ENCODE measurements at regions not wholly inside any gene's neighbourhood (a gene's known extent, or its start where the extent isn't known, plus 50 kb on each side); places are given as distances from the start of the nearest gene placed in this dataset.
A peak's percentile ranks its signal among the peaks of the same experiment; 100 is the strongest.
"Not testable (repeated sequence)": the region's sequence is repeated elsewhere in the genome, so short reads cannot be mapped to it uniquely, and the experiment has no call there.

DNA sequence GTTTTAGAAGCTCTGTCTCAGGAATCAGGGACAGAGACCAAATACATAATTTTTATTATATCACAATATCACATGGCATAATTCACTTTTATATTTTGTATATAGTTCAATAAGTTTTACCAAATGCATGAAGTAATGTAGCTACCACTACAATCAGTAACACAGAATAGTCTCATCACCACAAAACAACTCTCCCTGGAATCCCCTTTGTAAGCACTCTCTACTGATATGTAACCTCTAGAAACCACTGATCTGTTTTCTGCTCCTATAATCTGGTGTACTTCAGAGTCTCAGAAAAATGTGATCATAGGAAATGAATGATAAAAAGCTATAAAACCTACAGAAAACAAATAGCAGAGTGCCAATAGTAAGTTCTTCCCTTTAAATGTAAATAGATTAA is 1465.9 kb downstream of the SPATA31A7 start:
- H3K27ac Mint-ChIP-seq (ENCODE audit: unreplicated experiment); H3K27me3 Mint-ChIP-seq (ENCODE audit: low read depth); H3K4me3 Mint-ChIP-seq; DNase-seq (ENCODE audit: low read depth, low spot score); H3K36me3 Mint-ChIP-seq (ENCODE audit: low read depth); H3K9me3 Mint-ChIP-seq; H3K4me1 Mint-ChIP-seq: not testable (repeated sequence)

DNA sequence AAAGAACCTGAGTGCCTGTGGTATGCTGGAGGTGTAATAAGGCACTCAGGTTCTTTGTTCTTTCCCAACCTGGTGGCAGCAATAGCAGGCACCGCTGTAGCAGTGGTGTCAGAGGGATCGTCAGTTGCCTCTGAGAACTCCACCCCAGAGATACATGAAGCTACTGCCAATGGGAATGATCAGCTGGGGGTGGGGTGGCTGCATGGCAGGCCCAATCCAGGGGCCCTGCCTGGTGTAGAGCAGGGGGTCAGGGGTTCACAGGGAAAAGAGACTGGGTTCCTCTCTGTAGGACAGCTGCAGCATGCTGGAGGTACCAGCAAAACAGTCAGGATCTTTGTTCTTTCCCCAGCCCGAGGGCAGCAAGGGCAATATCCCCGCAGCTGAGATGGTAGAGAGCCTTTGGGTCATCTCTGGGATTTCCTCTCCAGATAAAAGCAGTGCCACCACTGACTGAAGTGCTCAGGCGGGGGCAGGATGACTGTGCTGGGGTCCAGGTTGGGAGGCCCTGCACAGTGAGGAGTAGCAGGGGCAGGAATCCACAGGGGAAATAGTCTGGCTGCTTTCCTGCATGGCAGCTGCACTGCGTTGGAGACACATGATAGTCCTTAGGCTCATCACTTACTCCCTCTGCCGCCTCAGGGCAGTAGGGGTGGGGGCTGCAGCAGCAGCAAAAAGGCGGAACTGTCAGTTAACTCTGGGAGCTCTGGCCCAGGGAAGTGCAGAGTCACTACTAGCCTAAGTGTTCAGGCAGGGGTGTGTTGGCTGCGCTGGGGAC is 1473.1 kb downstream of the SPATA31A7 start:
- H3K4me3 Mint-ChIP-seq; H3K27me3 Mint-ChIP-seq (ENCODE audit: low read depth); H3K36me3 Mint-ChIP-seq (ENCODE audit: low read depth); H3K4me1 Mint-ChIP-seq; H3K9me3 Mint-ChIP-seq; H3K27ac Mint-ChIP-seq (ENCODE audit: unreplicated experiment): not testable (repeated sequence)
- DNase-seq (ENCODE audit: low read depth, low spot score): peak; percentile 5

DNA sequence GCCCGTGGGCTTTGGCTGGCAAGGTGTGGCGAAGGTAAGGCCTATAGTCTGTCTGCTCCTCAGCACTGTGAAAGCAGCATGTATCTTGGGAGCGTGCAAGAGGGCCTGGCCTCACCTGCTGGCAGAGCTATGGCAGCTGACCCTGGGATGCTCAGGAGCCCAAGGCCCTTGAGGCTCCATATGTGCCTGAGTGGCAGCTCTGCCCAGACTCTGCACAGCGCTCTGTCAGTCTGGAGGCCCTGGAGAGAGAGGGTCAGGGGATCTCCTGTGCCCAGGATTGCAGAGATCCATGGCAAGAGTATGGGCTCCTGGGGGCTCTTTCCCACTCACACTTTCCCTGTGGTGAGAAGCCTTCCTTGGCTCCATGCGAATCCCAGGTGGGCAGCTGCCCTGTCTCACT is 1473.7 kb downstream of the SPATA31A7 start:
- not testable (repeated sequence) for H3K36me3 Mint-ChIP-seq (ENCODE audit: low read depth); H3K9me3 Mint-ChIP-seq; H3K4me3 Mint-ChIP-seq; H3K27ac Mint-ChIP-seq (ENCODE audit: unreplicated experiment); H3K4me1 Mint-ChIP-seq; DNase-seq (ENCODE audit: low read depth, low spot score); H3K27me3 Mint-ChIP-seq (ENCODE audit: low read depth)

DNA sequence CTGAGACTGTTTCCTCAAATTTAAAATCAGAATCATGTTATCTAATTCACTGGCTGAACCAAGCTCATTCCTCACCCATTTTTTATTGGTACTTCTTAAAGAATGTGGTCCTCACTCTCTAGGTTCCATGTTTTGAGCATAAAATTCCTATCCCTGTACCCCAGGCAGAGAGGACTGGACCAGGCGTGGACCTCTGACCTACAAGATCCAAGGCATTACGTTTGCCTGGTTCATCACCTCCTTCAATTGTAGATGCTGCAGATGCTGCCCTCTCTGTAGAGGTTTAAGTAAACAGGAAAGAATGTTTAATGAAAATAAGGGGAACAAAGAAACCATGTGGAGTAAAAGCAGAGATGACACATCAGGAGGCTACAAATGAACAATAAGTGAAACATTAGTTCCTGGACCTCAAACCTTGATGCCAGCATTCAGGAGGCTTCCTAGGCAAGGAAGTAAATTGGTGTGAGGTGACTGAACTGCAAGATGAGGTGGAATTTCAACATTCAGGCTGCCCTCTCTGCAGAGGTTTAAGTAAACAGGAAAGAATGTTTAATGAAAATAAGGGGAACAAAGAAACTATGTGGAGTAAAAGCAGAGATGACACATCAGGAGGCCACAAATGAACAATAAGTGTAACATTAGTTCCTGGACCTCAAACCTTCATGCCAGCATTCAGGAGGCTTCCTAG is 1477.4 kb downstream of the SPATA31A7 start:
- not testable (repeated sequence) for H3K4me3 Mint-ChIP-seq; DNase-seq (ENCODE audit: low read depth, low spot score); H3K27me3 Mint-ChIP-seq (ENCODE audit: low read depth); H3K4me1 Mint-ChIP-seq; H3K9me3 Mint-ChIP-seq; H3K27ac Mint-ChIP-seq (ENCODE audit: unreplicated experiment); H3K36me3 Mint-ChIP-seq (ENCODE audit: low read depth)

DNA sequence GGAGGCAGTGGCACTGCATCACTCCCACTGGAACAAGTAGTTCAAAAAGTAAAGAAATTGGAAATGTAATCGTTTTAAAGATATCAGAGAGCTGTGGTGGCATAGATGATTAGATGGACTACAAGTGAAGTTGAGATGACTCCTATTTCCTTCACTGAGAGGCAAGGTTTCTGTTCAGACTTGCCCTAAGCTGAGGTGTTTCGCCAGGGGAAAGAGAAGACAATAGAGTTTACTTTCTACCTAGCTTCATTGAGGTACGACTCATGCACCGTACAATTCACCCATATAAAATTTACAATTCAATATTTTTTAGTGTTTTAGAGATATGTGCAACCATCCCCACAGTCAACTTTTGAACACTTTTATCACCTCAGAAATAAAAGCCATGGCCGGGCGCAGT is 1487.2 kb downstream of the SPATA31A7 start:
- H3K4me1 Mint-ChIP-seq; H3K27me3 Mint-ChIP-seq (ENCODE audit: low read depth); H3K27ac Mint-ChIP-seq (ENCODE audit: unreplicated experiment); H3K36me3 Mint-ChIP-seq (ENCODE audit: low read depth); H3K9me3 Mint-ChIP-seq; DNase-seq (ENCODE audit: low read depth, low spot score); H3K4me3 Mint-ChIP-seq: not testable (repeated sequence)

DNA sequence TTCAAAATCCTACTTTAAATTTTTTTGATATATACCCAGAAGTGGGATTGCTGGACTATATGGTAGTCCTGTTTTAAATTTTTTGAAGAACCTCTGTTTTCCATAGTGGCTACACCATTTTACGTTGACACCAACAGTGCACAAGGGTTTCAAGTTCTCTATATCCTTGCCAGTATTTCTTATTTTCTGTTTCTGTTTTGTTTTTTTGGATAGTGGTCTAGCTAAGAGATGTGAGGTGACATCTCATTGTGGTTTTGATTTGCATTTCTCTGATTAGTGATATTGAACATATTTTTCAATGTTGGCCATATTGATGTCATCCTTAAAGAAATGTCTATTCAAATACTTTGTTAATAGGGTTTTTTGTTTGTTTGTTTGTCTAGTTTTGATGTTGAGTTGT is 1488.5 kb downstream of the SPATA31A7 start:
- H3K9me3 Mint-ChIP-seq; H3K36me3 Mint-ChIP-seq (ENCODE audit: low read depth); DNase-seq (ENCODE audit: low read depth, low spot score); H3K4me1 Mint-ChIP-seq; H3K27me3 Mint-ChIP-seq (ENCODE audit: low read depth); H3K4me3 Mint-ChIP-seq; H3K27ac Mint-ChIP-seq (ENCODE audit: unreplicated experiment): not testable (repeated sequence)

DNA sequence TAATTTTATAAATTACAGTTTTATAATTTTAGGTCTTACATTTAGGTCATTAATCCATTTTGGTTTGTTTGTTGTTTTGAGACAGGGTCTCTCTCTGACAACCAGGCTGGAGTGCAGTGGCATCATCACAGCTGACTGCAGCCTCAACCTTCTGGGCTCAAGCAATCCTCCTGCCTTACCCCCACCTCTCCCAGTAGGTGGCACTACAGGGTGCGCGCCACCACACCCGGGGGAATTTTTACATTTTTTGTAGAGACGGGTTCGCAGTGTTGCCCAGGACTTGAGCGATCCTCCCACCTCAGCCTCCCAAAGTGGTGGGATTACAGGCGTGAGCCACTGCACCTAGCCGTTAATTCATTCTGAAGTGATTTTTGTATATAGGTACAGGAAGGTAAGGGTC is 1489.2 kb downstream of the SPATA31A7 start:
- not testable (repeated sequence) for H3K27me3 Mint-ChIP-seq (ENCODE audit: low read depth); DNase-seq (ENCODE audit: low read depth, low spot score); H3K9me3 Mint-ChIP-seq; H3K27ac Mint-ChIP-seq (ENCODE audit: unreplicated experiment); H3K36me3 Mint-ChIP-seq (ENCODE audit: low read depth); H3K4me3 Mint-ChIP-seq; H3K4me1 Mint-ChIP-seq

DNA sequence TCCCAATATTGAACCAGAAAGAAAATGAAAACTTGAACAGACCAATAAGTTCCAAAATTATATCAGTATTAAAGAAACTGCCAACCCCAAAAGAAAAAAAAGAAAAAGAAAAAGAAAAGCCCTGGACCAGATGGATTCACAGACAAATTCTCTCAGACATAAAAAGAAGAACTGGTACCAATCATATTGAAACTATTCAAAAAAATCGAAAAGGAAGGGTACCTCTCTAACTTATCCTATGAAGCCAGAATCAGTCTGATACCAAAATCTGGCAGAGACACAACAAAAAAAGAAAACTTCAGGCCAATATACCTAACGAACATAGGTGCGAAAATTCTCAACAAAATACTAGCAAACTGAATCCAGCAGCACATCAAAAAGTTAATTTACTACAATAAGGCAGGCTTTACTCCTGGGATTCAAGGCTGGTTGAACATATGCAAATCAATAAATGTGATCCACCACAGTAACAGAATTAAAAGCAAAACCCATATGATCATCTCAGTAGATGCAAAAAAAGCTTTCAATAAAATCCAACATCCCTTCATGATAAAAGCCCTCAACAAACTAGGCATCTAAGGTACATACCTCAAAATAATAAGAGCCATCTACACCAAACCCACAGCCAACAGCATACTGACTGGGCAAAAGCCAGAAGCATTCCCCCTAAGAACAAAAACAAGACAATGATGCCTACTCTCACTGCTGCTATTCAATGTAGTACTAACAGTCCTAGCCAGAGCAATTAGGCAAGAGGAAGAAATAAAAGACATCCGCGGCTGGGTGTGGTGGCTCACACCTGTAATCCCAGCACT is 1495.2 kb downstream of the SPATA31A7 start:
- not testable (repeated sequence) for H3K4me3 Mint-ChIP-seq; H3K4me1 Mint-ChIP-seq; H3K9me3 Mint-ChIP-seq; H3K27ac Mint-ChIP-seq (ENCODE audit: unreplicated experiment); DNase-seq (ENCODE audit: low read depth, low spot score); H3K36me3 Mint-ChIP-seq (ENCODE audit: low read depth); H3K27me3 Mint-ChIP-seq (ENCODE audit: low read depth)

DNA sequence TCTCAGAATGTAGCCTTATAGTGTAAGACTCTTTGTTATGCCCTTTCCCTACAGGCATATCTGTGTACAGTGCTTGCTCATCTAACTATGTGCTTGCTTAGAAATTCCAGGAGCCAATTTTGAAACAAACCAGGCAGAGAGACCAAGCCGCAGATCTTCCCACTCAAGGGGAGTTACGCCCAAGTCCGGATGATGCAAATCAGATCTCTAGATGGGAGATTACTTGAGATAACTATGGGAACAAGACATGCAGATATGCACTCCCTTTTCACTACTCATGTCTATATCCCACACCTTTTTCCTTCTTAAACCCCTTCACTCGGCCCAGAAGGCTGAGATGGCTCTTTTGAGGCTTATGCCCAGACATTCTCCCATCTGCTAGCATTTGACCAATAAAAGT is 1496.5 kb downstream of the SPATA31A7 start:
- not testable (repeated sequence) for H3K36me3 Mint-ChIP-seq (ENCODE audit: low read depth); H3K27ac Mint-ChIP-seq (ENCODE audit: unreplicated experiment); H3K4me1 Mint-ChIP-seq; H3K9me3 Mint-ChIP-seq; H3K27me3 Mint-ChIP-seq (ENCODE audit: low read depth); DNase-seq (ENCODE audit: low read depth, low spot score); H3K4me3 Mint-ChIP-seq

DNA sequence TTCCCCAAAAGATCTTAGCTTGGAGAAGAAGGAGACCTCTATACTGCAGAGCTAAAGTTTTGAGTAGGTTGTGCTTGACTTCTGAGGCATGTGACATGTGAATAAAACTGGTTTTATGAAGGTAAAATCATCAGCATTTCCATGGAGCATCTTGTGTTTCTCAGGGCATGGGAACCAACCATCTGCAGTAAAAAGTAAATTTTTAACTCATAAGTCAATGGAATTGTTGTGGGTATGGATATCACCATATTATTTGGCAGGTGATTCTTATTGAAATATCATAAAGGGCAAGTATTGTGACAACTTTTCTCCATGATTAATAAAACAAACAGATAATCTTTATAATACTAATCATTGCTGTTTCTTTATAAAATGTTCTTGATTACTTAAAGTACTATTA is 1503.2 kb downstream of the SPATA31A7 start:
- DNase-seq (ENCODE audit: low read depth, low spot score); H3K27ac Mint-ChIP-seq (ENCODE audit: unreplicated experiment); H3K9me3 Mint-ChIP-seq; H3K4me1 Mint-ChIP-seq; H3K4me3 Mint-ChIP-seq; H3K27me3 Mint-ChIP-seq (ENCODE audit: low read depth); H3K36me3 Mint-ChIP-seq (ENCODE audit: low read depth): not testable (repeated sequence)

DNA sequence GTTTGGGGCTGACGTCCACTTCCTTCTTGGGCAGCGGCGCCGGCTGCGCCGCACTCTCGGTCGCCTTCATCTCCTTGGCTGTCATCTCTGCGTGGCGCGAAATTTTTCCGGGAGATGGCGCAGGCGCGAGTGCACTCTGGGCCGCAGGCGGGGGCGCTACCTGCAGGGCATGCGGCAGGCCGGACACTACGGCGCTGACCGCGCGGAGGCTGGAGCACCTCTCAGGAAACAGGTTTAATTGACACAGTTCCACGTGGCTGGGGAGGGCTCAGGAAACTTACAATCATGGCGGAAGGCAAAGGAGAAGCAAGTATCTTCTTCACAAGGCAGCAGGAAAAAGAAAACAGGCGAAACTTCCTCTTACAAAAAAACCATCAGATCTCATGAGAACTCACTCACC is 1521.5 kb downstream of the SPATA31A7 start:
- H3K27ac Mint-ChIP-seq (ENCODE audit: unreplicated experiment); H3K27me3 Mint-ChIP-seq (ENCODE audit: low read depth); H3K4me3 Mint-ChIP-seq; DNase-seq (ENCODE audit: low read depth, low spot score); H3K9me3 Mint-ChIP-seq; H3K36me3 Mint-ChIP-seq (ENCODE audit: low read depth); H3K4me1 Mint-ChIP-seq: not testable (repeated sequence)

DNA sequence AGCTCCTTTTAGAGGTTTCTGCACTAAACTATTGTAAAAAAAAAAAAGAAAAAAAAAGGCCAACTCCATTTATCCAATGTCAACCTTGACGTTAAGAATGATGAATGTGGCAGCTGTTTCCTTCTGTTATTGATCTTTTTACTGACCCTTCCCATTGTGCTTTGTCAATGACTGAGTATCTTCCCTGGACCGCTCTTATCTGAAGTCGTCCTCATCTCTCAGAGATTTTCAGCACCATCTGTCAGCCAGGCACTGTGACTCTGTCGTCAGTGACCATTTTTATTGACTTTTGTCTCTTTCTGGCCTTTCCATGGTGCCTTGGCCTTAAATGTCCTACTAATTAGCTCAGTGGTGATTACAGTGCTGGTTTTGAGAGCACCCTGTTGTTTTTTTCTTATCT is 1535.7 kb downstream of the SPATA31A7 start:
- H3K27me3 Mint-ChIP-seq (ENCODE audit: low read depth); H3K36me3 Mint-ChIP-seq (ENCODE audit: low read depth); H3K27ac Mint-ChIP-seq (ENCODE audit: unreplicated experiment); DNase-seq (ENCODE audit: low read depth, low spot score); H3K9me3 Mint-ChIP-seq; H3K4me3 Mint-ChIP-seq; H3K4me1 Mint-ChIP-seq: not testable (repeated sequence)

DNA sequence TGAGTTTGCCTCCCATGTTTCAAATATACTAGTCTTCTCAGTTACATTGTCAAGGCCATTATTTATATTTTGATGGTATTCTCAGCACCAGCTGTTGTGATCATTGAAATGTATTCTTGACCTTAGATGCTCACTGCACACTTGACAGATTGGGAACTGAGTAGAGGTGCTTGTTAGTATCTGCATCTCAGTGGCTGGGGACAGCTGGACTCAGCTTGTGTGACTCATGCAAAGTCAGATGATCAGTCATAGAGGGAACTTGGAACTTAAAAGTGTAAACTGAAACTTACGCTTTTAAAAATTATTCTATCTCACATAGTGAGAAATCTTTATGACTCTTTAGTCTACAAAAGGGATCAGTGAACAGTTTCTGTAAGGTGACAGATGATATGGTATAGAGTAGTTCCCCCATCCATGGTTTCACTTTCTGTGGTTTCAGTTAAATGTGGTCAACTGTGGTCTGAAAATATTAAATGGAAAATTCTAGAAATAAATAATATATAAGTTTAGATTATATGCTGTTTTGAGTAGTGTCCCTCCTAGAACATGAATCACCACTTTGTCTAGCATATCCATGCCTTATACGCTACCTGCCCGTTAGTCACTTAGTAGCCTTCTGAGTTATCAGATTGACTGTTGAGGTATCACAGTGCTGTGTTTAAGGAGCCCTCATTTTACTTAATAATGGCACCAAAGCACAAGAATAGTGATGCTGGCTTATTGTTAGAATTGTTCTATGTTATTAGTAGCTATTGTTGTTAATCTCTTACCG is 1540.6 kb downstream of the SPATA31A7 start:
- H3K4me3 Mint-ChIP-seq; H3K9me3 Mint-ChIP-seq; H3K4me1 Mint-ChIP-seq; H3K27me3 Mint-ChIP-seq (ENCODE audit: low read depth); DNase-seq (ENCODE audit: low read depth, low spot score); H3K36me3 Mint-ChIP-seq (ENCODE audit: low read depth); H3K27ac Mint-ChIP-seq (ENCODE audit: unreplicated experiment): not testable (repeated sequence)

Measured in neural crest cell (in vitro differentiated cells).